IMR-90 (cell line): ENCODE measurements at regions not wholly inside any gene's neighbourhood (a gene's known extent, or its start where the extent isn't known, plus 50 kb on each side); places are given as distances from the start of the nearest gene placed in this dataset.

ENCODE experiments used
- ATAC-seq: fragments of 200-7000 bp; cut with Tn5 transposase; 2 replicates; pipeline ENCODE4 v1.9.1; 2020; ENCODE audit warnings: low read depth, mild to moderate bottlenecking, moderate library complexity
- BruUV-seq: library from RNA; stranded (reverse); fragments of 400-500 nt; replicated peaks from 2 replicates; lab custom pipeline; 2021; lab: Mats Ljungman, UMichigan
- CTCF ChIA-PET: fragments of 300-600 bp; formaldehyde crosslinking; extraction: SDS; loops from one replicate; lab custom pipeline; 2021; ENCODE audit warnings: antibody characterized with exemption; lab: Yijun Ruan, JAX
- POLR2A ChIA-PET: fragments of 300-600 bp; sonication (Branson Sonifier 250); formaldehyde crosslinking; loops from one replicate; lab custom pipeline; 2022; ENCODE audit warnings: antibody characterized with exemption; ENCODE audit not compliant: unreplicated experiment; lab: Charles Lee
- DNase-seq: peaks from one replicate; pipeline ENCODE4 v3.0.0; 2013
- H2AFZ ChIP-seq: replicated peaks from 2 replicates; pipeline ENCODE3; 2013; ENCODE audit warnings: low read length, mild to moderate bottlenecking; ENCODE audit not compliant: poor library complexity
- H2AK5ac ChIP-seq: 2 replicates; pipeline ENCODE4 v1.6.1; 2013; ENCODE audit warnings: low read depth, low read length, inconsistent platforms
- H2AK9ac ChIP-seq: replicated peaks from 2 replicates; pipeline ENCODE3; 2013; ENCODE audit warnings: mild to moderate bottlenecking, low read depth, low read length, moderate library complexity; ENCODE audit not compliant: poor library complexity
- H2BK120ac ChIP-seq: 2 replicates; pipeline ENCODE4 v1.6.1; 2013; ENCODE audit warnings: low read depth, low read length, inconsistent platforms
- H2BK15ac ChIP-seq: 3 replicates; pipeline ENCODE4 v1.6.1; 2013; ENCODE audit warnings: low read depth, low read length, inconsistent platforms
- H2BK20ac ChIP-seq: 2 replicates; pipeline ENCODE4 v1.6.1; 2013; ENCODE audit warnings: low read depth, mild to moderate bottlenecking, inconsistent platforms, low read length, moderate library complexity
- H2BK5ac ChIP-seq: 2 replicates; pipeline ENCODE4 v1.6.1; 2013; ENCODE audit warnings: mild to moderate bottlenecking, low read depth, low read length, inconsistent platforms; ENCODE audit not compliant: poor library complexity, severe bottlenecking
- H3K14ac ChIP-seq: replicated peaks from 2 replicates; pipeline ENCODE4 v1.6.1; 2013; ENCODE audit warnings: low read depth, low read length, inconsistent platforms
- H3K18ac ChIP-seq: 2 replicates; pipeline ENCODE4 v1.6.1; 2013; ENCODE audit warnings: low read depth, low read length, control low read depth
- H3K23ac ChIP-seq: 2 replicates; pipeline ENCODE4 v1.6.1; 2013; ENCODE audit warnings: low read depth, low read length, inconsistent platforms
- H3K27ac ChIP-seq: 2 replicates; pipeline ENCODE4 v1.5.1; 2013; ENCODE audit warnings: mild to moderate bottlenecking, control low read depth, low read length; ENCODE audit not compliant: insufficient read depth
- H3K27me3 ChIP-seq: 2 replicates; pipeline ENCODE4 v1.6.1; 2013; ENCODE audit warnings: low read length; ENCODE audit not compliant: control insufficient read depth, insufficient read depth
- H3K36me3 ChIP-seq: 2 replicates; pipeline ENCODE4 v1.6.1; 2013; ENCODE audit warnings: low read length, mixed read lengths; ENCODE audit not compliant: control insufficient read depth, insufficient read depth
- H3K4ac ChIP-seq: 2 replicates; pipeline ENCODE4 v1.6.1; 2013; ENCODE audit warnings: low read depth, low read length, inconsistent platforms
- H3K4me1 ChIP-seq: 2 replicates; pipeline ENCODE4 v1.6.1; 2013; ENCODE audit warnings: low read length, mixed read lengths; ENCODE audit not compliant: control insufficient read depth, insufficient read depth
- H3K4me2 ChIP-seq: 2 replicates; pipeline ENCODE4 v1.6.1; 2013; ENCODE audit warnings: low read depth, mild to moderate bottlenecking, control low read depth, low read length, moderate library complexity
- H3K4me3 ChIP-seq: 2 replicates; pipeline ENCODE4 v1.5.1; 2013; ENCODE audit warnings: low read depth, mild to moderate bottlenecking, control low read depth, low read length, moderate library complexity; ENCODE audit not compliant: insufficient read depth
- H3K56ac ChIP-seq: 2 replicates; pipeline ENCODE4 v1.6.1; 2013; ENCODE audit warnings: low read length, inconsistent platforms; ENCODE audit not compliant: insufficient read depth; ENCODE audit errors: extremely low read depth
- H3K79me1 ChIP-seq, 2 experiments: 2 replicates each; pipeline ENCODE4 v1.6.1; 2013; ENCODE audit warnings: low read length in 2 of 2, inconsistent platforms in 1 of 2, low read depth in 1 of 2
- H3K9ac ChIP-seq: 2 replicates; pipeline ENCODE4 v1.6.1; 2013; ENCODE audit warnings: low read depth, low read length, control low read depth
- H3K9me1 ChIP-seq: 2 replicates; pipeline ENCODE4 v1.6.1; 2013; ENCODE audit warnings: low read length, inconsistent platforms; ENCODE audit not compliant: insufficient read depth
- H3K9me3 ChIP-seq: 2 replicates; pipeline ENCODE4 v1.6.1; 2013; ENCODE audit warnings: low read length; ENCODE audit not compliant: control insufficient read depth, insufficient read depth
- H4K20me1 ChIP-seq: 2 replicates; pipeline ENCODE4 v1.6.1; 2013; ENCODE audit warnings: low read length, inconsistent platforms; ENCODE audit not compliant: insufficient read depth
- H4K5ac ChIP-seq: 2 replicates; pipeline ENCODE4 v1.6.1; 2013; ENCODE audit warnings: mild to moderate bottlenecking, low read depth, low read length, control low read depth
- H4K8ac ChIP-seq, 2 experiments: 2 replicates each; pipeline ENCODE4 v1.6.1; 2013; ENCODE audit warnings: low read depth in 2 of 2, low read length in 2 of 2, control low read depth in 1 of 2, inconsistent platforms in 1 of 2
- H4K91ac ChIP-seq: 2 replicates; pipeline ENCODE4 v1.6.1; 2013; ENCODE audit warnings: low read depth, low read length, inconsistent platforms; ENCODE audit not compliant: insufficient read depth
- BHLHE40 ChIP-seq: fragments of 150-350 bp; IDR thresholded peaks from 2 replicates; pipeline ENCODE4 v1.6.1; 2016; ENCODE audit warnings: mild to moderate bottlenecking, low read depth, low read length
- CEBPB ChIP-seq: IDR thresholded peaks from 2 replicates; pipeline ENCODE4 v1.6.1; 2012; ENCODE audit warnings: low read depth, low read length, improper control_type of control experiment
- CHD1 ChIP-seq: IDR thresholded peaks from 2 replicates; pipeline ENCODE4 v1.6.1; 2012; ENCODE audit warnings: low read depth, low read length, improper control_type of control experiment
- CTCF ChIP-seq: conservative IDR thresholded peaks from 2 replicates; pipeline ENCODE4 v1.5.1; 2012; ENCODE audit warnings: mild to moderate bottlenecking, low read depth, low read length, improper control_type of control experiment
- ELK1 ChIP-seq: fragments of 150-350 bp; IDR thresholded peaks from 2 replicates; pipeline ENCODE4 v1.6.1; 2016; ENCODE audit warnings: low read depth, mild to moderate bottlenecking, low read length, moderate library complexity, borderline replicate concordance
- MAFK ChIP-seq: IDR thresholded peaks from 2 replicates; pipeline ENCODE4 v1.6.1; 2012; ENCODE audit warnings: low read depth, low read length, improper control_type of control experiment
- MAZ ChIP-seq: IDR thresholded peaks from 2 replicates; pipeline ENCODE4 v1.6.1; 2012; ENCODE audit warnings: low read depth, mild to moderate bottlenecking, low read length, improper control_type of control experiment, moderate library complexity, borderline replicate concordance
- NFE2L2 ChIP-seq: fragments of 150-350 bp; IDR thresholded peaks from 2 replicates; pipeline ENCODE4 v1.6.1; 2016; ENCODE audit warnings: low read depth, mild to moderate bottlenecking, low read length
- POLR2A ChIP-seq: IDR thresholded peaks from 2 replicates; pipeline ENCODE4 v1.6.1; 2012; ENCODE audit warnings: mild to moderate bottlenecking, low read depth, low read length
- RAD21 ChIP-seq: IDR thresholded peaks from 2 replicates; pipeline ENCODE4 v1.6.1; 2012; ENCODE audit warnings: low read length, improper control_type of control experiment
- SMC3 ChIP-seq: fragments of 150-350 bp; IDR thresholded peaks from 2 replicates; pipeline ENCODE4 v1.6.1; 2016; ENCODE audit warnings: low read depth, mild to moderate bottlenecking, antibody characterized with exemption, low read length, moderate library complexity
- dilution Hi-C: fragments of 300-500 bp; cut with HindIII; formaldehyde crosslinking; loops from one replicate; pipeline ENCODE4 v1.14.3; 2018; ENCODE audit warnings: low sequenced_read_pairs; ENCODE audit not compliant: unreplicated experiment
- in situ Hi-C: fragments of 300-500 bp; cut with MboI; formaldehyde crosslinking; loops from 3 replicates; pipeline ENCODE4 v1.14.3; 2019; ENCODE audit warnings: low sequenced_read_pairs, inconsistent platforms, mixed read lengths
- intact Hi-C: fragments of 100-400 bp; cut with micrococcal nuclease; formaldehyde crosslinking; loops from 2 replicates; pipeline ENCODE4 v1.10.0; 2022

GRCh38 chr3:110871869-110872268, 199.7 kb upstream of the NECTIN3 start:
- H2AFZ ChIP-seq = no peak overlapping the region
- in situ Hi-C loops (no loop called here), dilution Hi-C loops (no loop called here), intact Hi-C loops (no loop called here)
- no peak overlapping the region for H4K5ac ChIP-seq
- no peak overlapping the region for H3K23ac ChIP-seq
- no peak overlapping the region for H3K9ac ChIP-seq
- H3K56ac ChIP-seq = no peak overlapping the region
- H3K9me3 ChIP-seq = peaks cover 7% of the 10 kb centered on the region
- H2AK9ac ChIP-seq = no peak overlapping the region
- no TSS peak for BruUV-seq
- H3K27me3 ChIP-seq = no peaks in the 10 kb centered on the region
- H3K27ac ChIP-seq = no peak overlapping the region
- H2BK20ac ChIP-seq = no peak overlapping the region
- no peak overlapping the region for H2BK15ac ChIP-seq
- ATAC-seq (no peak), DNase-seq (no peak)
- H4K91ac ChIP-seq = no peak overlapping the region
- H4K20me1 ChIP-seq = no peaks in the 10 kb centered on the region
- H3K4me1 ChIP-seq = no peaks in the 10 kb centered on the region
- no peak overlapping the region for H3K4me2 ChIP-seq
- H3K4ac ChIP-seq = no peak overlapping the region
- no peaks in the 10 kb centered on the region for H3K36me3 ChIP-seq
- CTCF ChIA-PET = no interaction called here
- no peaks in the 10 kb centered on the region for H3K9me1 ChIP-seq
- H2BK5ac ChIP-seq = no peak overlapping the region
- H3K4me3 ChIP-seq = no peak overlapping the region
- H3K18ac ChIP-seq = no peak overlapping the region
- H4K8ac ChIP-seq = no peak overlapping the region
- H3K14ac ChIP-seq = no peak overlapping the region
- H2AK5ac ChIP-seq = no peak overlapping the region
- POLR2A ChIA-PET = no interaction called here
- H2BK120ac ChIP-seq = no peak overlapping the region
- H3K79me1 ChIP-seq = no peaks in the 10 kb centered on the region
- TF ChIP-seq CHD1 (no peak), SMC3 (no peak), BHLHE40 (no peak), POLR2A (no peak), MAZ (no peak), CEBPB (no peak), MAFK (no peak), NFE2L2 (no peak), RAD21 (no peak), CTCF (no peak), ELK1 (no peak)
